ENCODE measurements at regions not wholly inside any gene's neighbourhood (a gene's known extent, or its start where the extent isn't known, plus 50 kb on each side); places are given as distances from the start of the nearest gene placed in this dataset.

DNA sequence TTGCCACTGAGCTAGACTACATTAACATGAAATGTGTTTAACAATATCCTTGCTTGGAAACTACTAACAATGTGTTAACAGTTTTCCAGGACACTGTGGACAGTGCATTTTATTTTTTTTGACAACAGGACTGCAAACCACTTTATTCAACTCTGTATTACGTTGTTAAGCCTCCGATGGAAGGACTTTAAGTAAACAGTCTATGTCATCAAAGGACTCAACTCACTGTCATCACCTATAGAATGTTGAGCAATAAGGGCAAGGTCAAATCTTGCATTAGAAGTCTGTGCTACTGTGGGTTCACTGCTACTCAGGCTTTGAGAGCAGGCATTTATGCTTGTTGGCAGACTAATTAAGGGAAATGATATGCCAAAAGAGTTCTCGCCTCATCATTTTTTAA lies 483.7 kb downstream of the FLRT2 start:
- DNase-seq (ENCODE audit: low read depth in 2 of 2): no peak

DNA sequence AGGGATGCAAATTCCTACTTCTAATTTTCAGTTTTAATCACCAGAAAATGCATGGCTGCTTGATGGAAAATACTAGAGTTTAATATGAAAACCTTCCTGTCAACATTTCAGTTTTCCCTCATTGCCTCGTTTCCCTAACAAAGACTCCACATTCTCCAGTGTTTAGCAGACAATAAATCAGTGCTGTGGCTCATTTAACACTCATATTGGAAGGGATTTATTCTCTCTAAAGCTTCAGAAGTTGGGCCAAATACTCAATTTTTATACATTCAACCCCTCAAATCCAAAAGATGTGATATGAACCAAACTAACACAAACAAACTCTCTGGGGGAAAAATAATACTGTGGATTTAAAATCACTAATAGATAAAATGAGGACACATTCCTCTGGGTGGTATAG lies 482.5 kb downstream of the FLRT2 start:
- no peak for DNase-seq (ENCODE audit: low read depth in 2 of 2)

DNA sequence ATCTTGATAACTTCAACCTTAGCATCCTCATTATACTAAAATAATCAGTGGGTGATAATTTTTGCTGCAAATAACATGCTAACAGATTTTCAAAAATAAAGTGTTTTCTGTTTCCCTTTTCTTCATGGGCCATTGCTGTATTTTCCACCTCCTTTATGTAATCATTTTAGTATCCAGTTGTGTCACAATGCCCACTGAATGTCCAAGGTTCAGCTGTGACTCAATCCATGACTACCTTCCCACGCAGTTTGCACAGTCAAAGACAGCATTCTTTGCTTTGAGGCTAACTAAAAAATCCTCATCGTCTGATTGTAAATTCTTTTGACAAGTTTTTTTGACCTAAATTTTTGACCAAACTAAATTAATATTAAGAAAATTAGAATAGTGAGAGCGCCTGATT lies 474.1 kb downstream of the FLRT2 start:
- no peak for DNase-seq (ENCODE audit: low read depth in 2 of 2)

DNA sequence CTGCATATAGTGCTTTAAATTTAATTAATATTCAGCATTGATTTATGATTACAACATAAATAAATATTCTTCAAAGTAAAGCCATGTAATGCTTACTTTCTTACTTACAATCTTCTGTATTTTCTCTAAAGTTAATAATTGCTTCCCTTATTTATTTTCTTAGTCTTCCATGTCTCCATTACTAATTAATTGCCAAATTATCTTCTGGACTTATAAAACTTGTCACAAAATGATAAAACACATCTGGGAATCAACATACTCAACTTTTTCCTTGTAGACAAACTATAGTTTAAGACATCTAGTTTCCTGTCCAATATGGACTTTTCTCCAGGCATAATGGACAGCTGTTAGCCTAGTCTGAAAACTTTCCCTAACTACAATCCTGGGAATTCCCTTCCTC lies 466.6 kb downstream of the FLRT2 start:
- DNase-seq (ENCODE audit: low read depth in 2 of 2): no peak

DNA sequence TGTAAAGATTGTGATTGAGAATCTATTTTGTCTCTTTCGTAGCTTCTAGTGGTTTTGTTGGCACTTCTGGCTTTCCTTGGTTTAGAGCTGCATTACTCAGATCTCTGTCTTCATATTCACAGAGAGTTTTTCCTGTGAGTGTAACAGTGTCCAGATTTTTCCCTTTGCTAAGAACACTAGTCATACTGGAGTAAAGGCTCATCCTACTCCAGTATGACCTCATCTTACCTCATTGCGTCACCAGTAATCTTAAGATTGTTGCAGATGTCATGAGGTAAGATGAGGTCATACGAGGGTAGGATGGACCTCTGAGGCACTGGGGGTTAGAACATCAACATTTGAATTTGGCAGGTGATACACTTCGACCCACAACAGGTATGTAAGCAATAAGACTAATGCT lies 461.2 kb downstream of the FLRT2 start:
- DNase-seq (ENCODE audit: low read depth in 2 of 2): no peak

DNA sequence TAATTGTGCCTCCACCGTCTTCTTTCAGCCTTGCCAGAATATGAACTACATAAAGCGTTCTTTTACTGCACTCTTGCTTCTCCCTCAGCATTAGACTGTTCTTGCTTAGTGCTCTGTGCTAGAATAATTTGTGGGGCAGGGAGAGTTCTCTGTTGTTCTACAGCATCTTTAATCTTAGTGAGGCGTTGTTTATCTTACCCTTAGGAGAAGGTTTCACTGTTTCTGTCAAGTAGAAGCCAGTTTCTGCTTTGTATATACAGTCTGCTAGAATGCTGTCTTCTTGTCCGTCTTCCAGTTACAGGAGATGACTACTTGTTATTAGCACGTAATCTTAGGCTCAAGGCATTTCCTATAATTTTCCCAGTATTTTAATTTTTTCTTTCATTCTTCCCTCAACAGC lies 458.0 kb downstream of the FLRT2 start:
- DNase-seq (ENCODE audit: low read depth in 2 of 2): no peak

DNA sequence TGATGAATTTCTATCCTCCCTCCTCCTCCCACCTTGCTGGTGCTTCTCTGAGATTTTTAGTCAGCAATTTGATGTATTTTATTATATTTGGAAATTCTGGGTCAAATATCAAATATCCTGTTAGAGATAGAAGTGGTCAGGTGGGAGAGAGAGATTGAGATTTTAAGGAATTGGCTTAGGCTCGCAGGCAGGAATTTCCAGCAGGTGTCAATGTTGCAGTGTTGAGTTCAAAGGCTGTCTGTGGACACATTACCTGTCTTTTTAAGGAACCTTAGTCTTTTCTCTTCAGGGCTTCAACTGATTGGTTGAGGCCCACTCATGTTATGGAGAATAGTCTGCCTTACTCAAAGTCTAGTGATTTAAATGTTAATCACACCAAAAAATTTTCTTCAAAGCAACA lies 457.3 kb downstream of the FLRT2 start:
- DNase-seq (ENCODE audit: low read depth in 2 of 2): no peak

- no peak for DNase-seq (ENCODE audit: low read depth in 2 of 2)
Observed at GRCh38 chr14:85978582-85979250, 448.8 kb downstream of the FLRT2 start.

DNA sequence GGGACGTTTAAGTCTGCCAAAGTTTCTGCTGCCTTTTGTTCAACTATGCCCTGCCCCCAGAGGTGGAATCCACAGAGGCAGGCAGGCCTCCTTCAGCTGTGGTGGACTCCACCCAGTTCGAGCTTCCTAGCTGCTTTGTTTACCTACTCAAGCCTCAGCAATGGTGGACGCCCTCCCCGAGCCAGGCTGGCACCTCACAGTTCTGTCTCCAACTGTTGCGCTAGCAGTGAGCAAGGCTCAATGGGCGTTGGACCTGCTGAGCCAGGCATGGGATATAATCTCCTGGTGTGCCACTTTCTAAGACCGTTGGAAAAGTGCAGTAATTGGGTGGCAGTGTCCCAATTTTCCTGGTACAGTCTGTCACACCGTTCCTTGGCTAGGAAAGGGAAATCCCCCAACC lies 444.7 kb downstream of the FLRT2 start:
- DNase-seq (ENCODE audit: low read depth in 2 of 2): no peak

DNA sequence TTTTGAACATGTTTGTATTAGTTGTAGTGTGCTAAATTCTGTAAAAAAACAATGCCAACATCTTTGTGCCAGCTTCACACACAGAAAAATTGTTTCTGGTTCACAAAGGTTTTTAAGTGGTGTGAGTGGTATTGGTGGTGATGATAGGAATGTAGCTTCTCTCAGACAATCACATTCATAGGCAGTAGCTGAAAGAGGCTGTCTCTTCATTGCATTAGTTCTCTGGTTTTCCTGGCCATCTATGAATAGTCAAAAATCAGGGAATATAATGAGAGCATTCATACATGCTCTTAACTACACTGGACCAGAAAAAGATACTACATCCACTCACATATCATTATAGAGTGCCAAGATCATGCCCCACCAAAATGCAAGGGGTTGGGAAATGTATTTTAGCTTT lies 433.5 kb downstream of the FLRT2 start:
- DNase-seq (ENCODE audit: low read depth in 2 of 2): no peak

DNA sequence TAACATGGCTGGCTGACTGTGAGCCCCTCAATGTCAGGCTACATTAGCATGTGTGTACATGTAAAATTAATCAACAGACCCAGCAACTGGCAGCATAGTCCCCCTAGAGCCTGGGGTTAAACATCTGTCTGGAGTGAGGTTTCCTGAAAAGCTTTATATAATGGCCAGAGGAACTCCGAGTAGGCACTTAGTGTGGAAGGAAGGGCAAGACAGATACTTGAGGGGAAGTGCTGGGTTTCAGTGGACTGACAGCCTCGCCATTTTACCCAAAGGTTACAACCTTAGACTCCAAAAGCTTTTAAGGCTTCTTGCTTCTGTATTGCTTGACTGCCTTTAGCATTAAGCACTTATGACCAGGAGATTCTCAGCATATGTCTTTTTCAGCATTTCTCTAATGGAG lies 430.8 kb downstream of the FLRT2 start:
- no peak for DNase-seq (ENCODE audit: low read depth in 2 of 2)

DNA sequence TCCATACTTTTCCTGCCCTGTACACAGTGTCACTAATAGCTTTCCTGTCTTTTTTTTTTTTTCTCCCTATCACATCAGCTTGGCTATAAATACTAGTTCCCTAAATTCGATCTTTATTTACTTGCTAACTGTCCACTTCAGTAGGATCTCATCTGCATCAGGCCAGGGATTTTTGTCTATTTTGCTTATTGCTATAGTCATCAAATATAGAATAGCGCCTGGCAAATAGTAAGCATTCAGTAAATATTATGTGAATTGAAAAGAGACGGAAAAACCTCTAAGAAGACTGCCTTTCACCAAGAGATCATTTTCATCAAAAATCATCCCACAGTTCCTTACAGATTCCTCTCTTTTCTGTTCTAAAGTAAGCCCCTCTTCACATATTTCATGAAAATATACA lies 429.1 kb downstream of the FLRT2 start:
- no peak for DNase-seq (ENCODE audit: low read depth in 2 of 2)

- DNase-seq (ENCODE audit: low read depth in 2 of 2): no peak
Observed at GRCh38 chr14:85958069-85958468, 428.1 kb downstream of the FLRT2 start.

DNA sequence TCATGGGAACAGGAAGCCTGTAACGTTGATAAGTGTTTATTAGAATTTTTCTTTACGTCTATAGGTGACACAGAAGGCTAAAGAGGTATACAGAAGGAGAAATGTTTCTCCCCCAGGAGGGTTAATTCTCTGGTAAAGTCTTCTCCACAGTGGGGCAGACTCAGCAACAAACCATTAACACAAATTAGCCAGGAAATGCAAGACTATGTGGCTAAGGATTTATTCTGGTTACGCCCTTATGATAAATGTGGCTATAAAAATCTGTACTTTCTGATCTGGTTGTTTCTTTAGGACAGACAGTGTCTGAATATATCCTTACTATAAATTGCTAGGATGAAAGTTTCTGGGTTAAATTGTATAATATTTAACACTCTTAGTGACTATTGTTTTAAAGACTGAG lies 423.3 kb downstream of the FLRT2 start:
- DNase-seq (ENCODE audit: low read depth in 2 of 2): no peak

DNA sequence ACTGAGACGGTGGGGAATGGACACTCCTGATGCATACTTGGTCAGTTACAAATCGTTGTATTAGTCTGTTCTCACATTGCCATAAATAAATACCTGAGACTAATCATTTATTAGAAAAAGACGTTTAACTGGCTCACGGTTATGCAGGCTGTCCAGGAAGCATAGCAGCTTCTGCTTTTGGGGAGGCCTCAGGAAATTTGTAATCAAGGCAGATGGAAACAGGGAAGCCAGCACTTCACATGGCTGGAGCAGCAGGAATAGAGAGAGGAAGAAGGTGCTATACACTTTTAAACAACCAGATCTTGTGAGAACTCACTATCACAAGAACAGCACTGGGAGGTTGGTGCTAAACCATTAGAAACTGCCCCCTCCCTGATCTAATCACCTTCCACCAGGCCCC lies 418.2 kb downstream of the FLRT2 start:
- no peak for DNase-seq (ENCODE audit: low read depth in 2 of 2)

- DNase-seq (ENCODE audit: low read depth in 2 of 2): no peak
Observed at GRCh38 chr14:85947461-85948139, 417.7 kb downstream of the FLRT2 start.

GRCh38 chr14:85943192-85943591 lies 413.2 kb downstream of the FLRT2 start:
- no peak for DNase-seq (ENCODE audit: low read depth in 2 of 2)

DNA sequence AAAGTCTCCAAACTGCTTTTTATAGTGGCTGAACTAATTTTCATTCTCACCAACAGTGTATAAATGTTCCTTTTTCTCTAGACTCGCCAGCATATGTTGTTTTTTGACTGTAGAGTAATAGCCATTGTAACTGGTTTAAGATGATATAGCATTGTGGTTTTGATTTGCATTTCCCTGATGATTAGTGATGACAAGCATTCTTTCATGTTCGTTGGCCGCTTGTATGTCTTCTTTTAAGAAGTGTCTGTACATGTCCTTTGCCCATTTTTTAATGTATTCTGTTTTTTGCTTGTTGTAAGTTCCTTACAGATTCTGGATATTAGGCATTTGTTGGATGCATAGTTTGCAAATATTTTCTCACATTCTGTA lies 404.9 kb downstream of the FLRT2 start:
- DNase-seq (ENCODE audit: low read depth in 2 of 2): no peak

DNA sequence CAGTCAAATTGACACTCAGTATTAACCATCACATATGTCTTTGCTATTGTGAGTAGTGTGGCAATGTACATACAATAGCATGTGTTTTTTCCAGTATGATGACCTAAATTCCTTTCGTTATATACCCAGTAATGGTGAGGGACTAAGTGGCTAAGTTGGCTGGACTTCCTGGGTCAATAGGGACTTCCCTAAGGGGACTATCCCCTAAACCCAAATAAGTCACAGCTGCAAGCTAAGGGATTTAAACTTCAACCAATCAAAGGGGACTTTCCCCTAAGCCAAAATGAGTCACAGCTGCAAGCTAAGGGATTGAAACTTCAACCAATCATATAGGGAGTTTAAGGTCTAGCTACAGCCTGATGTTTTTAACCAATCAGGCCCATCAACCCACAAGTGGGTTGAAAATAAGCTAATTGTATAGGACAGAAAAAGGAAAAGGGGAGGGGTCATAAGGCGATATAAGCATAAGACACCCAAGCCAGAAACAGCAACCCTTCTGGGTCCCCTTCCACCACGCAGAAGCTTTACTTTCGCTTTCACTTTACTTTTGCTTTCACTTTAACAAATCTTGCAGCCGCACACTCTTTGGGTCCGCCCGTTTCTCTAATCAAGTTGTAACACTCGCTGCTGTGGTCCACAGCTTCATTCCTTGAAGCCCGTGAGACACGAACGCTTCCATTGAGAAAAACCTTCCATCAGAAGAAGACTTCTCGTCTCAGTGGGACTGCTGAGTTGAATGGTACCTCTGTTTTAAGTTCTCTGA lies 404.4 kb downstream of the FLRT2 start:
- peak; percentile 8 to 33 for DNase-seq (ENCODE audit: low read depth in 2 of 2)

GRCh38 chr14:85921241-85921640 lies 391.3 kb downstream of the FLRT2 start:
- no peak for DNase-seq (ENCODE audit: low read depth in 2 of 2)

DNA sequence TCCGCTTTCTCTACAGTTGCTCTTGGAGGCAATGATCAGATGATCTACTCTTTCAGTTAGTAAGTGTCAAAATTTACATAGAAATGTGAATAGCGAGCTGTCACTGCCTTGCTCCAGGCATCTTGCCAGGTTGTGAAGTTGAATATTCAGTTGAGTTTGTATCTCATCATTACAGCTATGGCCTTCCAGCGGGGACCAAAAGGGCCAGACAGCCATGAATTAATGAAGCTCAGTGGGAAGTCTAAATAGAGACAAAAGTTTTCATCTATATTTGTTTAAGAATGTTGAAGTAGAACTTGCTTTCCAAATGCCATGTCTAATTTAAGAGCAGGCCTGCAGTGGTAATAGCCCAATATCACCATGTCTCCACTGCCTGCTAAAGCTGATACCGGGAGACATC lies 387.8 kb downstream of the FLRT2 start:
- no peak for DNase-seq (ENCODE audit: low read depth in 2 of 2)

- no peak for DNase-seq (ENCODE audit: low read depth in 2 of 2)
Observed at GRCh38 chr14:85915711-85916110, 385.8 kb downstream of the FLRT2 start.

GRCh38 chr14:85912141-85912540 lies 382.2 kb downstream of the FLRT2 start:
- DNase-seq (ENCODE audit: low read depth in 2 of 2): no peak
